HEK293 (cell line): ENCODE measurements at regions not wholly inside any gene's neighbourhood (a gene's known extent, or its start where the extent isn't known, plus 50 kb on each side); places are given as distances from the start of the nearest gene placed in this dataset.

ENCODE experiments used
- CTCF ChIA-PET: fragments of 350-600 bp; formaldehyde crosslinking; extraction: SDS; loops from one replicate; lab custom pipeline; 2021; ENCODE audit warnings: antibody characterized with exemption; lab: Yijun Ruan, JAX
- POLR2A ChIA-PET: fragments of 300-600 bp; formaldehyde crosslinking; extraction: SDS; loops from one replicate; lab custom pipeline; 2020; ENCODE audit warnings: antibody characterized with exemption, inconsistent platforms; lab: Yijun Ruan, JAX
- H3K27ac ChIP-seq: fragments of 200-500 bp; sonication (Bioruptor generic); 2 replicates; pipeline ENCODE4 v1.5.1; 2014; ENCODE audit warnings: low read depth, low read length, control low read depth, inconsistent platforms; ENCODE audit errors: extremely low read depth
- H3K36me3 ChIP-seq, 2 experiments: fragments of 200-500 bp in 1 of 2; sonication (Bioruptor generic) in 1 of 2; 1 replicate in 1 of 2; 2 replicates in 1 of 2; pipeline ENCODE4 v1.5.1; 2014 to 2017; ENCODE audit warnings: inconsistent platforms in 2 of 2, low read length in 2 of 2; ENCODE audit not compliant: control insufficient read depth in 2 of 2, insufficient read depth in 1 of 2
- H3K4me1 ChIP-seq: fragments of 200-500 bp; sonication (Bioruptor generic); 2 replicates; pipeline ENCODE4 v1.5.1; 2014; ENCODE audit warnings: mild to moderate bottlenecking, low read length, inconsistent platforms; ENCODE audit not compliant: control insufficient read depth, insufficient read depth
- H3K4me3 ChIP-seq: 2 replicates; pipeline ENCODE4 v1.5.1; 2011; ENCODE audit warnings: low read depth, mild to moderate bottlenecking, control low read depth, low read length, moderate library complexity
- H3K9me3 ChIP-seq: fragments of 200-500 bp; sonication (Bioruptor generic); 2 replicates; pipeline ENCODE4 v1.5.1; 2014; ENCODE audit warnings: low read depth, low read length, inconsistent platforms; ENCODE audit not compliant: control insufficient read depth, insufficient read depth
- HOXD13 ChIP-seq: sonication (generic); formaldehyde crosslinking; IDR thresholded peaks from 2 replicates; pipeline ENCODE4 v1.8.0; 2022; ENCODE audit warnings: missing genetic modification reagents, borderline replicate concordance
- SCRT1 ChIP-seq: fragments of 450-650 bp; formaldehyde crosslinking; IDR thresholded peaks from 2 replicates; pipeline ENCODE4 v1.5.1; 2016; ENCODE audit warnings: missing biosample characterization, missing genetic modification characterization, borderline replicate concordance
- TCF7L2 ChIP-seq: IDR thresholded peaks from 2 replicates; pipeline ENCODE4 v1.6.1; 2011; ENCODE audit warnings: low read depth, mild to moderate bottlenecking, inconsistent platforms, low read length, moderate library complexity, borderline replicate concordance
- ZFHX2 ChIP-seq: fragments of 450-650 bp; formaldehyde crosslinking; conservative IDR thresholded peaks from 2 replicates; pipeline ENCODE4 v1.5.1; 2016; ENCODE audit warnings: missing biosample characterization, missing genetic modification characterization
- ZFP3 ChIP-seq: fragments of 450-650 bp; formaldehyde crosslinking; IDR thresholded peaks from 2 replicates; pipeline ENCODE4 v1.5.1; 2016; ENCODE audit warnings: low read depth, missing biosample characterization, missing genetic modification characterization
- ZNF146 ChIP-seq: fragments of 450-650 bp; formaldehyde crosslinking; IDR thresholded peaks from 2 replicates; pipeline ENCODE4 v1.5.1; 2016; ENCODE audit warnings: missing biosample characterization, missing genetic modification characterization
- ZNF202 ChIP-seq: fragments of 450-650 bp; formaldehyde crosslinking; IDR thresholded peaks from 2 replicates; pipeline ENCODE4 v1.5.1; 2016; ENCODE audit warnings: missing biosample characterization, missing genetic modification characterization, borderline replicate concordance
- ZNF311 ChIP-seq: fragments of 450-650 bp; formaldehyde crosslinking; IDR thresholded peaks from 2 replicates; pipeline ENCODE4 v1.5.1; 2017; ENCODE audit warnings: missing biosample characterization, missing genetic modification characterization, borderline replicate concordance
- ZNF433 ChIP-seq: fragments of 450-650 bp; formaldehyde crosslinking; IDR thresholded peaks from 2 replicates; pipeline ENCODE4 v1.5.1; 2016; ENCODE audit warnings: missing biosample characterization, missing genetic modification characterization, low read depth
- ZNF670 ChIP-seq: fragments of 450-650 bp; formaldehyde crosslinking; IDR thresholded peaks from 2 replicates; pipeline ENCODE4 v1.5.1; 2016; ENCODE audit warnings: missing biosample characterization, missing genetic modification characterization, low read depth
- ZNF776 ChIP-seq: fragments of 450-650 bp; formaldehyde crosslinking; IDR thresholded peaks from 2 replicates; pipeline ENCODE4 v1.5.0; 2017; ENCODE audit warnings: missing biosample characterization, missing genetic modification characterization, borderline replicate concordance
- TF ChIP-seq, protein P1 (sequence below): fragments of 450-650 bp; formaldehyde crosslinking; IDR thresholded peaks from 2 replicates; pipeline ENCODE4 v1.5.1; 2016; ENCODE audit warnings: missing biosample characterization, missing genetic modification characterization
- TF ChIP-seq, protein P2 (sequence below): fragments of 450-650 bp; formaldehyde crosslinking; IDR thresholded peaks from 2 replicates; pipeline ENCODE4 v1.5.1; 2016; ENCODE audit warnings: missing biosample characterization, missing genetic modification characterization
- TF ChIP-seq, protein P3 (sequence below): fragments of 450-650 bp; formaldehyde crosslinking; IDR thresholded peaks from 2 replicates; pipeline ENCODE4 v1.5.1; 2016; ENCODE audit warnings: missing biosample characterization, missing genetic modification characterization
- TF ChIP-seq, protein P4 (sequence below): fragments of 450-650 bp; formaldehyde crosslinking; IDR thresholded peaks from 2 replicates; pipeline ENCODE4 v1.5.1; 2016; ENCODE audit warnings: missing biosample characterization, missing genetic modification characterization

DNA sequence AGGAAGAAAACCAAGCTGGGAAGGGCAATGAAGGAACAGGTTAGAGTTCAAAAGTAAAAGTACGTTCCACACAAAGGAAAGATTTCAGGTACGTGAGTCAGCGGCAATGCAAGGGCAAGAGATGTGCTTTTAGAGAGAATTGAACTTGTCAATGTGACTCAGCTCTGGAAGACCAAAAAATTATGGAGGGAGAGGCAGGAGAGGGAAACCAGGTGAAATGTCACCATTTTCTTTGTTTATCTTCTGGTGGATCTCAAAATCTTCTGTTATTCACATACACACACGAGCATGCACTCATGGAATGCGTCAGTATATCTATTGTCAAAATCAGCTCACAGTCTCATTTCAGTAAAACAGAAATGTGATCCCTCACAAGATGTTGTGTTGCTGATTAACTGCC lies 148.8 kb upstream of the RFX3 start (continued):
- TF ChIP-seq ZNF202 (tag by site-specific recombination) (no peak), ZFP3 (tag by site-specific recombination) (no peak), ZNF433 (tag by site-specific recombination) (no peak), ZNF146 (no peak), ZNF311 (tag by site-specific recombination) (no peak)
- TF ChIP-seq, protein P1, sequence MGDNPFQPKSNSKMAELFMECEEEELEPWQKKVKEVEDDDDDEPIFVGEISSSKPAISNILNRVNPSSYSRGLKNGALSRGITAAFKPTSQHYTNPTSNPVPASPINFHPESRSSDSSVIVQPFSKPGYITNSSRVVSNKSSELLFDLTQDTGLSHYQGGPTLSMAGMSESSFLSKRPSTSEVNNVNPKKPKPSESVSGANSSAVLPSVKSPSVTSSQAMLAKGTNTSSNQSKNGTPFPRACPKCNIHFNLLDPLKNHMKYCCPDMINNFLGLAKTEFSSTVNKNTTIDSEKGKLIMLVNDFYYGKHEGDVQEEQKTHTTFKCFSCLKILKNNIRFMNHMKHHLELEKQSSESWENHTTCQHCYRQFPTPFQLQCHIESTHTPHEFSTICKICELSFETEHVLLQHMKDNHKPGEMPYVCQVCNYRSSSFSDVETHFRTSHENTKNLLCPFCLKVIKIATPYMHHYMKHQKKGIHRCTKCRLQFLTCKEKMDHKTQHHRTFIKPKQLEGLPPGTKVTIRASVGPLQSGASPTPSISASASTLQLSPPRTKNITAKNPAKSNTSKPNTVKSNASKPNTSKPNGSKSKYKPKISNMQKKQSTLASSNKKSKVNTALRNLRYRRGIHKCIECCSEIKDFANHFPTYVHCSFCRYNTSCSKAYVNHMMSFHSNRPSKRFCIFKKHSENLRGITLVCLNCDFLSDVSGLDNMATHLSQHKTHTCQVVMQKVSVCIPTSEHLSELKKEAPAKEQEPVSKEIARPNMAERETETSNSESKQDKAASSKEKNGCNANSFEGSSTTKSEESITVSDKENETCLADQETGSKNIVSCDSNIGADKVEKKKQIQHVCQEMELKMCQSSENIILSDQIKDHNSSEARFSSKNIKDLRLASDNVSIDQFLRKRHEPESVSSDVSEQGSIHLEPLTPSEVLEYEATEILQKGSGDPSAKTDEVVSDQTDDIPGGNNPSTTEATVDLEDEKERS (tag by site-specific recombination) = no peak
- TF ChIP-seq, protein P2, sequence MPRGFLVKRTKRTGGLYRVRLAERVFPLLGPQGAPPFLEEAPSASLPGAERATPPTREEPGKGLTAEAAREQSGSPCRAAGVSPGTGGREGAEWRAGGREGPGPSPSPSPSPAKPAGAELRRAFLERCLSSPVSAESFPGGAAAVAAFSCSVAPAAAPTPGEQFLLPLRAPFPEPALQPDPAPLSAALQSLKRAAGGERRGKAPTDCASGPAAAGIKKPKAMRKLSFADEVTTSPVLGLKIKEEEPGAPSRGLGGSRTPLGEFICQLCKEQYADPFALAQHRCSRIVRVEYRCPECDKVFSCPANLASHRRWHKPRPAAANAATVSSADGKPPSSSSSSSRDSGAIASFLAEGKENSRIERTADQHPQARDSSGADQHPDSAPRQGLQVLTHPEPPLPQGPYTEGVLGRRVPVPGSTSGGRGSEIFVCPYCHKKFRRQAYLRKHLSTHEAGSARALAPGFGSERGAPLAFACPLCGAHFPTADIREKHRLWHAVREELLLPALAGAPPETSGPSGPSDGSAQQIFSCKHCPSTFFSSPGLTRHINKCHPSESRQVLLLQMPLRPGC (tag by site-specific recombination) = no peak
- TF ChIP-seq, all 188 proteins: peak for 0

DNA sequence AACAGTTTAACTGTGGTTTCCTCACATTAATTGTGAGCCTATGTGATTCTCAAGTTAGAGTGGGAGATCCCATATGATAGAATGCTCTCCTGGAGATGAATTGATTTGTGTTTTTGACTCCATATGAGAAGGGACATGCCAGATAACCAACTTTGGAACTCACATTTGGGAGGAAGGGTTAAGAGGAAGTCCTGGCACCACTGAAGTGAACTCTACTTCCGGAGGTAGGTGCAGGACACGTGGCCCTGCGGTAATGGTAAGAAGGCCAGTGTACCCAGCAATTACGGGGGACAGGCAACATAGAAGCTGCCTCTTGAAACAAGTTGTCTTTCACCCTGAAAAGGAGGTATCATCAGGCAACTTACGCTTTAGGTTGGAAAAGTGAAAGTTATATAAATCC lies 146.6 kb upstream of the RFX3 start:
- ChIA-PET POLR2A (no interaction called here), CTCF (no interaction called here)
- H3K4me1 ChIP-seq = no peaks in the 10 kb centered on the region
- no peak overlapping the region for H3K27ac ChIP-seq
- TF ChIP-seq ZNF670 (no peak), ZNF776 (tag by site-specific recombination) (no peak)
- TF ChIP-seq, protein P3, sequence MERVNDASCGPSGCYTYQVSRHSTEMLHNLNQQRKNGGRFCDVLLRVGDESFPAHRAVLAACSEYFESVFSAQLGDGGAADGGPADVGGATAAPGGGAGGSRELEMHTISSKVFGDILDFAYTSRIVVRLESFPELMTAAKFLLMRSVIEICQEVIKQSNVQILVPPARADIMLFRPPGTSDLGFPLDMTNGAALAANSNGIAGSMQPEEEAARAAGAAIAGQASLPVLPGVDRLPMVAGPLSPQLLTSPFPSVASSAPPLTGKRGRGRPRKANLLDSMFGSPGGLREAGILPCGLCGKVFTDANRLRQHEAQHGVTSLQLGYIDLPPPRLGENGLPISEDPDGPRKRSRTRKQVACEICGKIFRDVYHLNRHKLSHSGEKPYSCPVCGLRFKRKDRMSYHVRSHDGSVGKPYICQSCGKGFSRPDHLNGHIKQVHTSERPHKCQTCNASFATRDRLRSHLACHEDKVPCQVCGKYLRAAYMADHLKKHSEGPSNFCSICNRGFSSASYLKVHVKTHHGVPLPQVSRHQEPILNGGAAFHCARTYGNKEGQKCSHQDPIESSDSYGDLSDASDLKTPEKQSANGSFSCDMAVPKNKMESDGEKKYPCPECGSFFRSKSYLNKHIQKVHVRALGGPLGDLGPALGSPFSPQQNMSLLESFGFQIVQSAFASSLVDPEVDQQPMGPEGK (tag by site-specific recombination) = no peak
- H3K9me3 ChIP-seq = no peaks in the 10 kb centered on the region
- no peaks in the 10 kb centered on the region for H3K36me3 ChIP-seq
- H3K4me3 ChIP-seq = no peak overlapping the region

DNA sequence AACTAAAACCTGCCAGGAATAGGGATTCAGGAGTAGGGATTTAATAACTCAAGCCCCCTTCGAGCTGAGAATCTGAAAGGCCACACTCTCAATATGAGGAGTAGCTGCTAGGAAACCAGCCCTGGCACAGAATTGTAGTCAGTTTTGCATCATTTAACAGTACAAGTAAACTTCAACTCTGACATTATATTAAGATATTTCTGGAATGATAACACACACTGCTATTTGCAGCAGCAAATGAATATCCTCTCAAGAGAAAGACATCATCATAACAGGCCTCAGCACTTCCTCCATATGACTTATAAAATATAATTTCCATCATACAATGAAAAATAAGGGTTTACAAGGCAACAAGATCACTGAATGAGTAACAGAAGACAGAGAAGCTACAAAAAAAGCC lies 138.2 kb upstream of the RFX3 start:
- ChIA-PET POLR2A (no interaction called here), CTCF (interaction anchor here (0.6 to 1.2 kb wide), 3 partner anchors 11 to 566 kb away, joined by 3 read pairs; no protein-coding TSS in a partner anchor)
- Histone ChIP-seq H3K4me3 (no peak overlapping the region), H3K4me1 (no peaks in the 10 kb centered on the region), H3K36me3 (no peaks in the 10 kb centered on the region), H3K27ac (no peak overlapping the region), H3K9me3 (no peaks in the 10 kb centered on the region)
- TF ChIP-seq SCRT1 (tag by site-specific recombination) = no peak
- TF ChIP-seq HOXD13 (CRISPR knock-in tag) = no peak
- no peak for TF ChIP-seq ZFHX2 (tag by site-specific recombination)

DNA sequence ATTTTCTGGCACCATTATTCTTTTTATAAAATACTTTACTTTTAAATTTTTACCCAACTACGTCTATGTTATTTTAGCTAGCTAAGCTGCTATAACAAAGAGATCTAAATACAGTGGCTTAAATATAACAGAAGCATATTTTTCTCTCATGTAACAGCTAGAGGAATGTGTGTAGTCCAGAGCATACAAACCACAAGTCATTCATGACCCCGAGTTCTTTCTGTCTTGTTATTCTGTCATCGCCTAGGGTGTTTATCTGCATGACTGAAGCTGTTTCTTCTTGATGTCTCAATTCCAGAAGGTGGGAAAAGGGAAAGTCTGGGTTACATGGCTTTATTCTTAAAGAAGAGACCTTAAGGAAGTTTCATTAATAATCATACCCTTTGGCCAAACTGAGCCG lies 136.9 kb upstream of the RFX3 start:
- H3K36me3 ChIP-seq = no peaks in the 10 kb centered on the region
- TF ChIP-seq, protein P4, sequence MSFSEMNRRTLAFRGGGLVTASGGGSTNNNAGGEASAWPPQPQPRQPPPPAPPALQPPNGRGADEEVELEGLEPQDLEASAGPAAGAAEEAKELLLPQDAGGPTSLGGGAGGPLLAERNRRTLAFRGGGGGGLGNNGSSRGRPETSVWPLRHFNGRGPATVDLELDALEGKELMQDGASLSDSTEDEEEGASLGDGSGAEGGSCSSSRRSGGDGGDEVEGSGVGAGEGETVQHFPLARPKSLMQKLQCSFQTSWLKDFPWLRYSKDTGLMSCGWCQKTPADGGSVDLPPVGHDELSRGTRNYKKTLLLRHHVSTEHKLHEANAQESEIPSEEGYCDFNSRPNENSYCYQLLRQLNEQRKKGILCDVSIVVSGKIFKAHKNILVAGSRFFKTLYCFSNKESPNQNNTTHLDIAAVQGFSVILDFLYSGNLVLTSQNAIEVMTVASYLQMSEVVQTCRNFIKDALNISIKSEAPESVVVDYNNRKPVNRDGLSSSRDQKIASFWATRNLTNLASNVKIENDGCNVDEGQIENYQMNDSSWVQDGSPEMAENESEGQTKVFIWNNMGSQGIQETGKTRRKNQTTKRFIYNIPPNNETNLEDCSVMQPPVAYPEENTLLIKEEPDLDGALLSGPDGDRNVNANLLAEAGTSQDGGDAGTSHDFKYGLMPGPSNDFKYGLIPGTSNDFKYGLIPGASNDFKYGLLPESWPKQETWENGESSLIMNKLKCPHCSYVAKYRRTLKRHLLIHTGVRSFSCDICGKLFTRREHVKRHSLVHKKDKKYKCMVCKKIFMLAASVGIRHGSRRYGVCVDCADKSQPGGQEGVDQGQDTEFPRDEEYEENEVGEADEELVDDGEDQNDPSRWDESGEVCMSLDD (tag by site-specific recombination) = no peak
- no peak for TF ChIP-seq TCF7L2
- ChIA-PET POLR2A (no interaction called here), CTCF (interaction anchor here (0.6 to 0.7 kb wide), 2 partner anchors 15 to 25 kb away, joined by 3 read pairs; no protein-coding TSS in a partner anchor)
- H3K9me3 ChIP-seq = no peaks in the 10 kb centered on the region
- H3K4me3 ChIP-seq = no peak overlapping the region
- H3K27ac ChIP-seq = no peak overlapping the region
- H3K4me1 ChIP-seq = no peaks in the 10 kb centered on the region
